Esophagus (tissue), 2 donors: ENCODE measurements at regions not wholly inside any gene's neighbourhood (a gene's known extent, or its start where the extent isn't known, plus 50 kb on each side); places are given as distances from the start of the nearest gene placed in this dataset.

Source experiments
- H3K27ac ChIP-seq, 2 donors: one replicate each; pipeline ENCODE4 v1.5.1; 2013; ENCODE audit warnings: low read depth in 2 of 2, mild to moderate bottlenecking in 2 of 2, inconsistent platforms in 1 of 2, low read length in 1 of 2, moderate library complexity in 1 of 2
- H3K27me3 ChIP-seq, 2 donors: one replicate each; pipeline ENCODE4 v1.6.1; 2013; ENCODE audit warnings: low read length in 2 of 2, control low read depth in 1 of 2, mild to moderate bottlenecking in 1 of 2; ENCODE audit not compliant: insufficient read depth in 2 of 2, control insufficient read depth in 1 of 2
- H3K36me3 ChIP-seq, 2 donors: one replicate each; pipeline ENCODE4 v1.6.1; 2013; ENCODE audit warnings: low read length in 1 of 2; ENCODE audit not compliant: control insufficient read depth in 2 of 2, insufficient read depth in 2 of 2
- H3K4me1 ChIP-seq, 2 donors: one replicate each; pipeline ENCODE4 v1.6.1; 2013; ENCODE audit warnings: low read length in 1 of 2; ENCODE audit not compliant: control insufficient read depth in 2 of 2, insufficient read depth in 2 of 2
- H3K4me3 ChIP-seq, 2 donors: one replicate each; pipeline ENCODE4 v1.5.1; 2013; ENCODE audit warnings: low read length in 2 of 2, mild to moderate bottlenecking in 2 of 2, low read depth in 1 of 2, moderate library complexity in 1 of 2
- H3K9me3 ChIP-seq, 2 donors: one replicate each; pipeline ENCODE4 v1.6.1; 2013; ENCODE audit warnings: mild to moderate bottlenecking in 2 of 2, low read depth in 1 of 2, low read length in 1 of 2, moderate library complexity in 1 of 2; ENCODE audit not compliant: control insufficient read depth in 2 of 2, insufficient read depth in 1 of 2
- WGBS, 2 donors: extraction: QIAGEN DNeasy Blood & Tissue Kit; methylation state at CpG; one replicate each; pipeline ENCODE4 v1.1.7; 2013; 5-methylcytosine and 5-hydroxymethylcytosine counted together
- donor health status: healthy with polysubstance abuse.
- donor health status: Bipolar disorder and iron deficiency.

DNA sequence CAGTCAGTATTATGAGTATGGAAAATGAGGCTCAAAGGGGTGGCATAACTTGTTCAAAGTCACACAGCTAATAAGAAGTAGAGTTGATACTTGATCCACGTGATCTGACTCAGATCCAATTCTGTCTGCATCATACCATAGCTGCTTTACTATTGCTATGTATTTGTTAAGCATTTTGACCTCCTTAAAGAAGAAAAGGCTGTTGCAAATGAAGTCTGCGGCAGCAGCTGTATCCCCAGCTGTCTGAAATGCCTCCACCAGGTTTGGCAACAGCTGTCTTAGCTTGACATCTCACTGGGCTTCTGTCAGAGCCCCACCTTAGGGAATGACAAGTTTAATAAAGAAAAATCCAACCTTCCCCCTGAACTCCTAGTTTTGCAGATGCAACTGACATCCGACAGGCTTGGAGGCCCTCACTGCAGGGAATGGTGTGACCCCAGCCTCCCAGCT, 75.6 kb upstream of the SLC44A1 start:
- 69 to 81% methylated on average over 3 of the region's 3 CpGs for WGBS, 2 donors
- H3K27ac ChIP-seq = no peak overlapping the region
- no peaks in the 10 kb centered on the region for H3K27me3 ChIP-seq
- no peaks in the 10 kb centered on the region for H3K4me1 ChIP-seq
- no peak overlapping the region for H3K4me3 ChIP-seq
- no peaks in the 10 kb centered on the region for H3K36me3 ChIP-seq
- H3K9me3 ChIP-seq = no peaks in the 10 kb centered on the region

DNA sequence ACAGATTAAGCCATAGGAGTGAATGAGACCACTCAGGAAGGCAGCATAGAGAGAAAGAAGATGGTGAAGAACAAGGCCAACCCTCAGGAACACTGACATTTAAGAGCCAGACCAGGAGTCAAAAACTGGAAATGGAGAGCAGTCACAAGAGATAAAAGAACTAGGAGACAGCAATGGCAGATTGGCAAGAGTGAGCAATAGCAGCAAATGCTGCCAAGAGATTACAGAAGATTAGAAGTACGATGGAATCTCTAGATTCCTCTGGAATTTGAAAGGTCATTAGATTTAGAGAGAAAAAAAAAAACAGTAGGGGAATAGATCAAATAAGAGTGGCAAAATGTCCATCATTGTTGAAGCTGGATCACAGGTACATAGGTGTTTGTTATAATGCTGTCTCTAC, 73.4 kb upstream of the SLC44A1 start:
- H3K4me1 ChIP-seq = no peaks in the 10 kb centered on the region
- WGBS, 2 donors = 12 to 13% methylated on average over 1 of the region's 1 CpG
- H3K27me3 ChIP-seq = no peaks in the 10 kb centered on the region
- H3K36me3 ChIP-seq = no peaks in the 10 kb centered on the region
- no peak overlapping the region for H3K27ac ChIP-seq
- no peak overlapping the region for H3K4me3 ChIP-seq
- no peaks in the 10 kb centered on the region for H3K9me3 ChIP-seq

DNA sequence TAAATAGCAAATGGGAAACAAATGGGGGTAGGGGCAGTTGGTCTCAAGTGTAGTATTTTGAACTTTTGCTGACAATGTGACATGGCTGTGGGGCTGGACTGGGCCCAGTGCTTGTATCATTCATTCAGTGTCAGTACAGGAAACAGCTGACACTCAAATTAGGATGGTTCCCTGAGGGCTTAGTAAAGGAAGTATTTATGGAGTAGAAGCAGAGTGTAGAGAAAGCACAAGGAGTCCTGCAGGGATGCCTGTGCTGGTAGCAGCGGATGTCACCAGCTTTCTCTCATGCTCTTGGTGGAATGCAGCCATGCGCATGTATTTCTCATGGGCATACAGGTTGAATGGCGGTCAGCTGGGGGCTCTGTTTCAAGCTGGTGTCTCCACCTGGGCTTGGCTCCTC, 72.9 kb upstream of the SLC44A1 start:
- Histone ChIP-seq H3K9me3 (no peaks in the 10 kb centered on the region), H3K36me3 (no peaks in the 10 kb centered on the region), H3K27ac (no peak overlapping the region), H3K4me3 (no peak overlapping the region), H3K27me3 (no peaks in the 10 kb centered on the region), H3K4me1 (no peaks in the 10 kb centered on the region)
- WGBS, 2 donors = 72 to 96% methylated on average over 3 of the region's 3 CpGs

DNA sequence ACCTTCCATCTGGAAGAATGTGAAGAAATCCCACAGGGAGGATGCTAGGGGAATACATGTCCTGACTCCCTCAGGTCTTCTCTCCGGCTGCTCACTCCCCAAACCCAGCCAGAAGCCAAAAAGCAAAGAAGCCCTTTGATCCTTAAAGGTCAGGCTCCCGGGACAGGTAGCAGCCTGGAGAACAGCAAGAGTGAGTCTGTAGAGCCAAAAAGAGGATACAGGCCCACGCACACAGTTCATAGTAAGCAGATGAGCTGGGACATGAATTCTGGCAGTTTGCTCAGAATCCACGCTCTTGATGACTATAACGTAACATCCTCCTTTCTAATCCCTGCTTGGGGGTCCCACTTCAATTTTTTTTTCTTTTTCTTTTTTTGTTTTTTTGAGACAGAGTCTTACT, 72.0 kb upstream of the SLC44A1 start:
- no peaks in the 10 kb centered on the region for H3K4me1 ChIP-seq
- H3K9me3 ChIP-seq = no peaks in the 10 kb centered on the region
- no peak overlapping the region for H3K4me3 ChIP-seq
- H3K36me3 ChIP-seq = no peaks in the 10 kb centered on the region
- H3K27me3 ChIP-seq = no peaks in the 10 kb centered on the region
- WGBS, 2 donors = 58 to 59% methylated on average over 5 of the region's 5 CpGs
- H3K27ac ChIP-seq = no peak overlapping the region

DNA sequence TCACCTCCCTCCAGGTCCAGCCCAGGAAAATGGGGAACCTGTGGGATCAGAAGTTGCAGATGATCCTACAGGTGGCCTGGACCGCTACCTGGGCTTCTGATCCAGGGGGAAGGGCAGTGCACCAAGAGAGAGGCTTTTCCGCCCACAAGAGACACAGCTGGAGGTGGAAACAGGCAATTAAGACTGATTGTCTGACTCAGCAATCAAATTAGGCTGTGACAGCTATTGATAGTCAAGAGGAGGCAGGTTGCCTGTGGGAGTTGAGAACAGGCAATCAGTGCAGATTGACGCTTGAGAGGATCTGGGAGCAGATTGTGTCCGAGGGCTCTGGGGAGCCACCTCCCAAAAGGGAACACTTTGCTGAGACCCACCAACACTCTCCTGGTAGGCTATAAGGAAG, 71.1 kb upstream of the SLC44A1 start:
- Histone ChIP-seq H3K27me3 (no peaks in the 10 kb centered on the region), H3K9me3 (no peaks in the 10 kb centered on the region), H3K4me1 (no peaks in the 10 kb centered on the region), H3K27ac (no peak overlapping the region), H3K4me3 (no peak overlapping the region), H3K36me3 (no peaks in the 10 kb centered on the region)
- 81 to 88% methylated on average over 4 of the region's 4 CpGs for WGBS, 2 donors

DNA sequence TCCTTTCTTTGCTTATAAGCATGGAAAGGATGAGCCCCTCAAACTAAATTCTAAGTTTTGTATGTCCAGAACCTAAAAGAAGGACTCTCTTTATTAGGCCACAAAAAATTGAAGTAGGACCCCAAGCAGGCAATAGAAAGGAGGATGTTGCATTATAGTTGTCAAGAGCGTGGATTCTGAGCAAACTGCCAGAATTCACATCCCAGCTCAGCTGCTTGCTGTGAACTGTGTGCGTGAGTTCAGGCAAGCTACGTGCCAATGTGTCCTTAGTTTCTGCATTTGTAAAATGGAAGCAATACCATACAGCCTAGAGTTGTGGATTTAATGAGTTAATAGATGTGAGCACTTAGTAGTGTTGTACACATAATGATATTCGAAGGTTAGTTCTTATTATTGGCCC, 70.6 kb upstream of the SLC44A1 start:
- no peaks in the 10 kb centered on the region for H3K9me3 ChIP-seq
- no peaks in the 10 kb centered on the region for H3K4me1 ChIP-seq
- 83 to 90% methylated on average over 4 of the region's 4 CpGs for WGBS, 2 donors
- no peaks in the 10 kb centered on the region for H3K27me3 ChIP-seq
- H3K36me3 ChIP-seq = no peaks in the 10 kb centered on the region
- no peak overlapping the region for H3K4me3 ChIP-seq
- no peak overlapping the region for H3K27ac ChIP-seq

DNA sequence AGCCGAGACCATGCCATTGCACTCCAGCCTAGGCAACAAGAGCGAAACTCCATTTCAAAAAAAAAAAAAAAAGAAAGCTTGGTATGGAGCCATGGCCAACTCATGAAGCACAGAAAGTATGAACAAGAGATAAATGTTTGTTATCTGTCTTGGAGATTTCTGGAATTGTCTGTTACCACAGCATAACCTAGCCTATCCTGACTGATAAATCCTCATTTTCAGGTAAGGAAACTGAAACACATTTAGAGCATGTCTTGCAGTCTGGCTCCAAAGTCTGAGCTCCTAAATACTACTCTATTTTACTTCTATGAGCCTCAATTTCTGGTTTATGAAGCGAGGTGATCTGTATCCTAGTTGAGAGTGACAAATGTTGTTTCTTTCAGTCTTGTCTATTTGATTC, 68.3 kb upstream of the SLC44A1 start:
- Histone ChIP-seq H3K27ac (no peak overlapping the region), H3K36me3 (no peaks in the 10 kb centered on the region), H3K4me3 (no peak overlapping the region), H3K9me3 (no peaks in the 10 kb centered on the region), H3K4me1 (no peaks in the 10 kb centered on the region), H3K27me3 (no peaks in the 10 kb centered on the region)
- WGBS, 2 donors = 90 to 94% methylated on average over 3 of the region's 3 CpGs

DNA sequence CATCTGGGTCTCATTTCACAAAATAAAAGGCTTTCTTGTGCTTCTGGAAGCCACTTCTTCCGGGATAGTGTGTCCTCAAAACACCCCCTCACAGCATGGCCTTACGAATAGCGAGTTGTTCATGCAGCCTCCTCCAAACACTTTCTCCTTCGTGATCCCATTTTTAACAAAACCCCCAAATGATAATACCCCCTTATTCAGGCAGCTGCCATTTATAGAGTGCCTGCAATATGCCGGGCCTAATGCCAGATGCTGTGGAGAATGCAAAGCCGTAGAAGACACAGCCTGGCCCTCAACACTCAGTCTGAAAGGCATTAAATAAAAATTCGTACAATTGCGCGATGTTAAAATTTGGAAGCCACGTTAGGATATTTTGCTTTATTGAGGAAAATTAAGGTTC, 66.4 kb upstream of the SLC44A1 start:
- Histone ChIP-seq H3K27me3 (no peaks in the 10 kb centered on the region), H3K4me3 (no peak overlapping the region), H3K36me3 (no peaks in the 10 kb centered on the region), H3K9me3 (no peaks in the 10 kb centered on the region), H3K4me1 (no peaks in the 10 kb centered on the region), H3K27ac (no peak overlapping the region)
- 76 to 88% methylated on average over 10 of the region's 10 CpGs for WGBS, 2 donors

DNA sequence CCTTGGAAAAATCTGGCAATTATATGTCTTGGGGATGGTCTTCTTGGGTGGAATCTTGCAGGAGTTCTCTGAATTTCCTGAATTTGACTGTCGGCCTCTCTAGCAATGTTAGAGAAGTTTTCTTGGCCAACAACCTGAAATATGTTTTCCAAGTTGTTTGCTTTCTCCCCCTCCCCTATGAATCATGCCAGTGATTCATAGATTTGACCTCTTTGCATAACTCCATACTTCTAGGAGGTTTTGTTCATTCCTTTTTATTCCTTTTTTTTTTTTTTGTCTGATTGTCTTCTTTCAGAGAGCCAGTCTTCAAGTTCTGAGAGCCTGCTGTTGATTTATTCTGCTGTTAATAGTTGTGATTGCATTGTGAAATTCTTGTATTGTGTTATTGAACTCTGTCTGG, 56.7 kb upstream of the SLC44A1 start:
- H3K36me3 ChIP-seq = no peaks in the 10 kb centered on the region
- H3K27me3 ChIP-seq = no peaks in the 10 kb centered on the region
- H3K4me3 ChIP-seq = no peak overlapping the region
- H3K9me3 ChIP-seq = peaks cover 0 to 3% of the 10 kb centered on the region in 2 donors
- no peaks in the 10 kb centered on the region for H3K4me1 ChIP-seq
- H3K27ac ChIP-seq = no peak overlapping the region
- 69 to 70% methylated on average over 1 of the region's 1 CpG for WGBS, 2 donors

DNA sequence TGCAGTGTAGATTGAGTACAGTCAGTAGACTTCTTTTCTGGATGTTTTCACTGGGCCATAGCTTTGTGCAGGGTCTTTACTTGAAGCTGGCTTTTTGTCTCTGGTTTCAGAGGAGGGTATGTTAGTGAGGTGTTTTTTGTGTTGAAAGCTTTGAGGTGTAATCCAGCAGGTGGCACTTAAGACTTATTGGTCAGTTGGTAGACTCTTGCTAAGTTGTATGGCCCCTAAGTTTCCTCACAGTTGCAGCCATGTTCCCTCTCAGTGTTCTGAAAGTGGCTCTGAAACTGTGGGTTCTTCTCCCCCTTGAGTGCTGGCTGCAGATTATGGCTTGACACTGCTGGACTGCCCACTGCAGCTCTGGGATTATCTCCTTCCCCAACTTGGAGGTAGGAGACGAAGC, 55.7 kb upstream of the SLC44A1 start:
- Histone ChIP-seq H3K4me3 (no peak overlapping the region), H3K9me3 (peaks cover 0 to 3% of the 10 kb centered on the region in 2 donors), H3K27ac (no peak overlapping the region), H3K4me1 (no peaks in the 10 kb centered on the region), H3K36me3 (no peaks in the 10 kb centered on the region), H3K27me3 (no peaks in the 10 kb centered on the region)
- 96 to 100% methylated on average over 1 of the region's 1 CpG for WGBS, 2 donors
